SK-N-SH treated with all-trans-retinoic acid at 6 μM for 48 hours (cell line): ENCODE measurements at regions not wholly inside any gene's neighbourhood (a gene's known extent, or its start where the extent isn't known, plus 50 kb on each side); places are given as distances from the start of the nearest gene placed in this dataset.

Experiments used
- RARB ChIP-seq: fragments of 250-450 bp; sonication (Bioruptor Pico); IDR thresholded peaks from 2 replicates; pipeline ENCODE4 v1.8.0; 2021; ENCODE audit warnings: mild to moderate bottlenecking, moderate library complexity
- ZC3H10 ChIP-seq: fragments of 250-450 bp; sonication (Bioruptor Pico); IDR thresholded peaks from 2 replicates; pipeline ENCODE4 v1.5.1; 2021; ENCODE audit warnings: mild to moderate bottlenecking, moderate library complexity
- ZNF8 ChIP-seq: fragments of 450-650 bp; formaldehyde crosslinking; IDR thresholded peaks from 2 replicates; pipeline ENCODE4 v1.5.0; 2020; ENCODE audit warnings: mild to moderate bottlenecking, moderate library complexity

GRCh38 chr19:28444362-28444761 lies 768.6 kb downstream of the UQCRFS1 start:
- TF ChIP-seq ZC3H10 (CRISPR knock-in tag): no peak
- TF ChIP-seq RARB (CRISPR knock-in tag): no peak
- no peak for TF ChIP-seq ZNF8
